PC-9 (cell line): ENCODE measurements at regions not wholly inside any gene's neighbourhood (a gene's known extent, or its start where the extent isn't known, plus 50 kb on each side); places are given as distances from the start of the nearest gene placed in this dataset.

Source experiments
- BruUV-seq: library from RNA; stranded (reverse); fragments of 400-500 nt; replicated peaks from 2 replicates; lab custom pipeline; 2021; lab: Mats Ljungman, UMichigan
- CTCF ChIA-PET: fragments of 300-600 bp; sonication (Branson Sonifier 250); formaldehyde crosslinking; loops from one replicate; lab custom pipeline; 2022; ENCODE audit warnings: antibody characterized with exemption; lab: Charles Lee
- POLR2A ChIA-PET: fragments of 300-600 bp; sonication (Branson Sonifier 250); formaldehyde crosslinking; loops from one replicate; lab custom pipeline; 2022; ENCODE audit warnings: antibody characterized with exemption; ENCODE audit not compliant: unreplicated experiment; lab: Charles Lee
- DNase-seq, 2 experiments: peaks; one replicate each; pipeline versions ENCODE4 v3.0.0 to v3.0.0-alpha.2; 2015 to 2022; ENCODE audit warnings: mixed read lengths in 1 of 2
- H2AFZ ChIP-seq: fragments of 200-600 bp; sonication (generic); 2 replicates; pipeline ENCODE4 v1.8.1; 2017; ENCODE audit warnings: antibody characterized with exemption
- H3F3A ChIP-seq: fragments of 200-600 bp; sonication (generic); 2 replicates; pipeline ENCODE4 v1.8.1; 2017; ENCODE audit warnings: antibody characterized with exemption, mild to moderate bottlenecking, low read depth; ENCODE audit not compliant: insufficient read depth
- H3K27ac ChIP-seq: fragments of 200-600 bp; sonication (generic); 2 replicates; pipeline ENCODE4 v1.6.1; 2016; ENCODE audit warnings: mixed run types
- H3K27me3 ChIP-seq: fragments of 200-600 bp; sonication (generic); 2 replicates; pipeline ENCODE4 v1.6.1; 2016; ENCODE audit warnings: low read depth, mixed run types; ENCODE audit not compliant: insufficient read depth
- H3K36me3 ChIP-seq: fragments of 200-600 bp; sonication (generic); 2 replicates; pipeline ENCODE4 v1.6.1; 2016; ENCODE audit warnings: low read depth, mixed run types
- H3K4me1 ChIP-seq: fragments of 200-600 bp; sonication (generic); replicated peaks from 2 replicates; pipeline ENCODE4 v1.6.1; 2016; ENCODE audit warnings: mixed run types; ENCODE audit not compliant: insufficient read depth
- H3K4me2 ChIP-seq: fragments of 200-600 bp; sonication (generic); 2 replicates; pipeline ENCODE4 v1.6.1; 2017; ENCODE audit warnings: mixed run types
- H3K4me3 ChIP-seq: fragments of 200-600 bp; sonication (generic); 2 replicates; pipeline ENCODE4 v1.6.1; 2016; ENCODE audit warnings: mixed run types
- H3K79me2 ChIP-seq: fragments of 200-600 bp; sonication (generic); 2 replicates; pipeline ENCODE4 v1.6.1; 2017; ENCODE audit warnings: low read depth, mixed run types
- H3K9me2 ChIP-seq: fragments of 200-600 bp; sonication (generic); 2 replicates; pipeline ENCODE4 v1.8.1; 2017; ENCODE audit warnings: mild to moderate bottlenecking; ENCODE audit not compliant: insufficient read depth
- H3K9me3 ChIP-seq: fragments of 200-600 bp; sonication (generic); 2 replicates; pipeline ENCODE4 v1.8.1; 2016; ENCODE audit warnings: low read depth; ENCODE audit not compliant: insufficient read depth
- H4K20me1 ChIP-seq: fragments of 200-600 bp; sonication (generic); 2 replicates; pipeline ENCODE4 v1.8.1; 2017; ENCODE audit not compliant: insufficient read depth
- CTCF ChIP-seq: fragments of 200-600 bp; sonication (generic); conservative IDR thresholded peaks from 2 replicates; pipeline ENCODE4 v1.6.1; 2017; ENCODE audit warnings: mixed run types, antibody characterized with exemption, mild to moderate bottlenecking, moderate library complexity
- EZH2 ChIP-seq: fragments of 200-600 bp; sonication (generic); IDR thresholded peaks from 2 replicates; pipeline ENCODE4 v1.8.0; 2017; ENCODE audit warnings: antibody characterized with exemption, low read depth
- intact Hi-C: fragments of 100-400 bp; cut with micrococcal nuclease; formaldehyde crosslinking; loops from one replicate; pipeline ENCODE4 v1.10.0; 2022; ENCODE audit not compliant: unreplicated experiment

DNA sequence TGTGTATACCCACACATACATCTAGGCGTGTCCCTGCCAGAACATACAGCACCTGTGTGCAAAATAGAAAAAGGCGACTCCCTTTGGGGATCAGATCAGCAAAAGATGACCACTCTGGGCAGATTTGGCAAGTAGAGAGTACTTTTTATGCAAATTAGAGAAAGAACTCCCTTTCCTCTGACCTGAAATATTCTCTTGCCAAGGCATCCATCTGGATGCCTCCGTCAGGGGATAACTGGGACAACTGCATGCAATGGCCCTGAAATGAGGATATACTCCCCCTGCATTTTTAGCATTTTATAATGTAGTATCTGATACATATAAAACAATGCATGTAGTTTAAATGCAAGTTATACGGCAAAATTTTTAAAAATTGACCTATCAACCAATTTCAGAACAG lies 247.7 kb downstream of the ICOS start:
- BruUV-seq: no TSS peak
- CTCF ChIA-PET: no interaction called here

GRCh38 chr2:204187229-204188083 lies 250.9 kb downstream of the ICOS start:
- no peaks in the 10 kb centered on the region for H3K36me3 ChIP-seq
- BruUV-seq: no TSS peak
- H3K4me1 ChIP-seq: 0 out of 2 replicates have a peak, but pooled peaks cover 6% of the 10 kb centered on the region
- H3K79me2 ChIP-seq: no peaks in the 10 kb centered on the region
- CTCF ChIA-PET: no interaction called here
- no peaks in the 10 kb centered on the region for H3K27me3 ChIP-seq
- no peak for TF ChIP-seq EZH2
- no peak for TF ChIP-seq CTCF
- intact Hi-C loops: no loop called here
- DNase-seq: no peak
- H4K20me1 ChIP-seq: no peaks in the 10 kb centered on the region
- no peak overlapping the region for H3K4me2 ChIP-seq
- H3K4me3 ChIP-seq: no peak overlapping the region
- no peaks in the 10 kb centered on the region for H3F3A ChIP-seq
- H3K27ac ChIP-seq: no peak overlapping the region
- no peak overlapping the region for H2AFZ ChIP-seq
- POLR2A ChIA-PET: no interaction called here
- H3K9me3 ChIP-seq: no peaks in the 10 kb centered on the region
- no peaks in the 10 kb centered on the region for H3K9me2 ChIP-seq

More for the DNA sequence above, 247.7 kb downstream of the ICOS start:
- Histone ChIP-seq H3K9me2 (no peaks in the 10 kb centered on the region), H2AFZ (no peak overlapping the region), H3K27ac (no peak overlapping the region), H3K79me2 (no peaks in the 10 kb centered on the region), H3K4me3 (no peak overlapping the region), H4K20me1 (no peaks in the 10 kb centered on the region), H3K9me3 (no peaks in the 10 kb centered on the region), H3K4me1 (0 out of 2 replicates have a peak, but pooled peaks cover 6% of the 10 kb centered on the region), H3K4me2 (no peak overlapping the region), H3F3A (no peaks in the 10 kb centered on the region), H3K36me3 (no peaks in the 10 kb centered on the region), H3K27me3 (no peaks in the 10 kb centered on the region)
- POLR2A ChIA-PET: no interaction called here
- intact Hi-C loops: no loop called here
- DNase-seq: no peak
- TF ChIP-seq CTCF: no peak
- no peak for TF ChIP-seq EZH2

DNA sequence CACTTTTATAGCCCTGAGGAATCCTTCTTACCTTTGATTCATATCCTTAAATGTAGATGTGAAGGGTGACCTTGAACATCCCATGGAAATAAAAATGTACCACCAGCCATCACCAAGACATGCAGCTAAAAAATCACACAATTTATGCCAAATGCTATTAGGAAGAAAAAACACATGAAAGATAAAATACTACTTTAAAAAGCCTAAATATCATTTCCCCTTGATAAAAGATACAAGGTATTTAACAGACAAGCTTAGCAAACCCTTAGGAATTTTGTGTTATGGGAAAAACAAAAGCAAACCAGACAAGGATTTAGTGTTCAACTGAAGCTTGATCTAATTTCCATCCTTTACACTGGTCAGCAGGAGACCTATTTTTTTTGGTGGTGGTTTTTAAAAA lies 255.0 kb downstream of the ICOS start:
- Histone ChIP-seq H3K9me2 (no peaks in the 10 kb centered on the region), H3K4me1 (no peaks in the 10 kb centered on the region), H3K27ac (no peak overlapping the region), H4K20me1 (no peaks in the 10 kb centered on the region), H3K79me2 (no peaks in the 10 kb centered on the region), H2AFZ (no peak overlapping the region), H3K9me3 (no peaks in the 10 kb centered on the region), H3K27me3 (no peaks in the 10 kb centered on the region; the same call in 1 of the 2 replicates), H3K4me2 (no peak overlapping the region), H3K4me3 (no peak overlapping the region), H3F3A (no peaks in the 10 kb centered on the region), H3K36me3 (no peaks in the 10 kb centered on the region)
- intact Hi-C loops: no loop called here
- BruUV-seq: no TSS peak
- TF ChIP-seq CTCF (no peak), EZH2 (no peak)
- DNase-seq: no peak
- ChIA-PET CTCF (no interaction called here), POLR2A (no interaction called here)
